Osteoblast (primary cell): ENCODE measurements at regions not wholly inside any gene's neighbourhood (a gene's known extent, or its start where the extent isn't known, plus 50 kb on each side); places are given as distances from the start of the nearest gene placed in this dataset.

Source experiments
- DNase-seq: peaks from one replicate; pipeline ENCODE4 v3.0.0; 2011; ENCODE audit warnings: low spot score, mixed read lengths; ENCODE audit not compliant: insufficient read length; ENCODE audit errors: missing footprints
- H2AFZ ChIP-seq: 2 replicates; pipeline ENCODE4 v1.6.0; 2011; ENCODE audit warnings: mild to moderate bottlenecking, low read length
- H3K27ac ChIP-seq: 2 replicates; pipeline ENCODE4 v1.5.1; 2011; ENCODE audit warnings: mild to moderate bottlenecking, low read depth, low read length, moderate library complexity
- H3K27me3 ChIP-seq: 2 replicates; pipeline ENCODE4 v1.6.0; 2012; ENCODE audit warnings: mild to moderate bottlenecking, control low read depth, inconsistent platforms, low read length, moderate library complexity; ENCODE audit not compliant: insufficient read depth
- H3K36me3 ChIP-seq: 2 replicates; pipeline ENCODE4 v1.5.1; 2011; ENCODE audit warnings: mild to moderate bottlenecking, low read length, control low read depth, moderate library complexity; ENCODE audit not compliant: insufficient read depth
- H3K4me1 ChIP-seq: 2 replicates; pipeline ENCODE4 v1.5.1; 2011; ENCODE audit warnings: mild to moderate bottlenecking, low read length, control low read depth, moderate library complexity; ENCODE audit not compliant: insufficient read depth
- H3K4me2 ChIP-seq: 2 replicates; pipeline ENCODE4 v1.6.0; 2011; ENCODE audit warnings: mild to moderate bottlenecking, low read length; ENCODE audit not compliant: insufficient read depth
- H3K4me3 ChIP-seq: fragments of 200-600 bp; sonication (generic); 3 replicates; pipeline ENCODE4 v1.5.1; 2012; ENCODE audit warnings: mild to moderate bottlenecking, low read length, inconsistent platforms; ENCODE audit not compliant: insufficient read depth
- H3K79me2 ChIP-seq: 2 replicates; pipeline ENCODE4 v1.6.0; 2012; ENCODE audit warnings: mild to moderate bottlenecking, low read length, control low read depth, inconsistent platforms; ENCODE audit not compliant: insufficient read depth
- H3K9me3 ChIP-seq: 2 replicates; pipeline ENCODE4 v1.5.1; 2011; ENCODE audit warnings: low read depth, low read length, control low read depth
- H4K20me1 ChIP-seq: 2 replicates; pipeline ENCODE4 v1.6.0; 2012; ENCODE audit warnings: mild to moderate bottlenecking, low read length, control low read depth; ENCODE audit not compliant: insufficient read depth
- CTCF ChIP-seq: IDR thresholded peaks from 2 replicates; pipeline ENCODE4 v1.5.1; 2011; ENCODE audit warnings: mild to moderate bottlenecking, low read depth, low read length, moderate library complexity; ENCODE audit errors: extremely low read depth

DNA sequence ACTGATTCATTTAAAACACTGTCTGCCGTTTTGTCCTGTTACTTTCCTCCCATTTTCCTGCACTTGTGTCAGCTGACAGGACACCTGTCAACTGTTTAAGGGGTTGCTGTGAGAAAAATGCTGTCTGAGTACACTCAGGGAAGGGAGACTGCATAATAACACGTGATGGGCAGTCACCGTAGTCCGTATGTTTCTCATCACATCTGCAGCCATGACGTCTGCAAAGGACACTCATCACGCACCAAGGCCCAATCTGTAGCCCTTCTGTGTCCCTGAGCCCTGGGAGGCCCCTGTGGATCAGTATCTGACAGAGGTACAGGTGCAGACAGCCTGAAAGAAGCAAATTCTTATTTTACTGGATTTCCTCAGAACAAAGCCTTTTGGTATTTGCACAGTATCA is 396.3 kb downstream of the YTHDC2 start:
- no peaks in the 10 kb centered on the region for H4K20me1 ChIP-seq

DNA sequence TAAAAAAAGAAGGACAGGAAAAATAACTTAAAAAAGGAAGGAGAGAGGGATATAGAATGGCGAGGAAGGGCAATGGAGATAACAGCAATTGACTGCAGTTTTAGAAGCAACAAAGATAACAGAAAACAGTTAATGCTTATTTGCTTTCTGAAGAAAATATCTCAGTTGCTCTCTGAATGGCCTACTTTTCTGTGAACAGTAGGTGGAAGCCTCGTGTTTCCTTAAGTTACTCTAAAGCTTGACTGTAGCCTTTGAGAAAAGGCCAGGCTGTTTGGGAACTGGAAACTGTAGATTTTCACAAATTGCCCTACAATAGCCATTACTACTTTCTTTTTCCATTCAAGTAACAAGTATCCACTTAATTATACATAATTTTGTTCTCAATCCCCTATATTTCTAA is 404.5 kb downstream of the YTHDC2 start:
- Histone ChIP-seq H3K4me1 (no peaks in the 10 kb centered on the region), H2AFZ (no peak overlapping the region), H3K36me3 (no peaks in the 10 kb centered on the region), H3K9me3 (no peaks in the 10 kb centered on the region), H3K4me2 (no peak overlapping the region), H3K79me2 (no peaks in the 10 kb centered on the region), H3K27ac (no peak overlapping the region), H3K4me3 (no peak overlapping the region), H3K27me3 (no peaks in the 10 kb centered on the region), H4K20me1 (no peaks in the 10 kb centered on the region)
- no peak for DNase-seq
- no peak for TF ChIP-seq CTCF

More for the DNA sequence above, 396.3 kb downstream of the YTHDC2 start:
- DNase-seq, result no peak
- H3K27ac ChIP-seq, result no peak overlapping the region
- H3K79me2 ChIP-seq, result no peaks in the 10 kb centered on the region
- no peaks in the 10 kb centered on the region for H3K36me3 ChIP-seq
- no peak overlapping the region for H3K4me3 ChIP-seq
- no peaks in the 10 kb centered on the region for H3K9me3 ChIP-seq
- no peaks in the 10 kb centered on the region for H3K27me3 ChIP-seq
- TF ChIP-seq CTCF, result no peak
- H3K4me2 ChIP-seq, result no peak overlapping the region
- H3K4me1 ChIP-seq, result no peaks in the 10 kb centered on the region
- no peak overlapping the region for H2AFZ ChIP-seq

DNA sequence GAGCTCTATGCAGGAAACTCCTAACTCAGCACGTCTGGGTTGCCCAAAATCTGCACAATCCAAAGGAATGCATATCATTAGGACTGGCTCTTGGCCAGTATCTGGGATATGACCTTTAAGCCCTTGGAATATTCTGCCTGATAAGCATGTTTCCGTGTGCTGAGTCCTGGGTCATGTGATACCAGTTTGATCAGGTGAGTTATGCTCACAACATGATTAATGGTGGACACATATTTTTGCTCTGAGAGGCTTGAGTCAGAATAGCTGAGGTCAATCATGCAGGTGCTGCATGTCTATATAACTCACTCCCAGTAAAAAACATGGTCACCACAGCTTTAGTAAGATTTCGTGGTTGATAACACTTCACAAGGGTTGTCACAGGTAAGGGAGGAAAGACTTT is 408.8 kb downstream of the YTHDC2 start:
- no peak for DNase-seq
- Histone ChIP-seq H3K4me1 (no peaks in the 10 kb centered on the region), H3K4me2 (no peak overlapping the region), H3K27ac (no peak overlapping the region), H3K4me3 (no peak overlapping the region), H3K36me3 (no peaks in the 10 kb centered on the region), H3K79me2 (no peaks in the 10 kb centered on the region), H4K20me1 (no peaks in the 10 kb centered on the region), H3K9me3 (no peaks in the 10 kb centered on the region), H3K27me3 (no peaks in the 10 kb centered on the region), H2AFZ (no peak overlapping the region)
- no peak for TF ChIP-seq CTCF

GRCh38 chr5:113935453-113935852 is 422.0 kb downstream of the YTHDC2 start:
- no peak overlapping the region for H3K4me2 ChIP-seq
- H3K4me1 ChIP-seq, result no peaks in the 10 kb centered on the region
- H3K9me3 ChIP-seq, result peaks cover 3% of the 10 kb centered on the region
- H2AFZ ChIP-seq, result no peak overlapping the region
- DNase-seq, result no peak
- H3K79me2 ChIP-seq, result no peaks in the 10 kb centered on the region
- no peak for TF ChIP-seq CTCF
- no peaks in the 10 kb centered on the region for H3K36me3 ChIP-seq
- no peak overlapping the region for H3K4me3 ChIP-seq
- no peaks in the 10 kb centered on the region for H3K27me3 ChIP-seq
- no peaks in the 10 kb centered on the region for H4K20me1 ChIP-seq
- no peak overlapping the region for H3K27ac ChIP-seq
